GM21723 (cell line): ENCODE measurements at regions not wholly inside any gene's neighbourhood (a gene's known extent, or its start where the extent isn't known, plus 50 kb on each side); places are given as distances from the start of the nearest gene placed in this dataset.
A peak's percentile ranks its signal among the peaks of the same experiment; 100 is the strongest.

ENCODE experiments used
- ATAC-seq: cut with Tn5 transposase; IDR thresholded peaks from one replicate; pipeline ENCODE4 v1.9.1; 2021; ENCODE audit warnings: mild to moderate bottlenecking, moderate library complexity; ENCODE audit not compliant: unreplicated experiment

GRCh38 chr13:108156749-108157148 lies 58.6 kb downstream of the LIG4 start:
- no peak for ATAC-seq

- peak; percentile 66 for ATAC-seq
Observed at GRCh38 chr13:108155185-108156106, 59.9 kb downstream of the LIG4 start.

GRCh38 chr13:108154421-108154858 lies 60.9 kb downstream of the LIG4 start:
- ATAC-seq = no peak

- ATAC-seq = no peak
Observed at GRCh38 chr13:108146642-108147041, 68.7 kb downstream of the LIG4 start.

GRCh38 chr13:108142702-108143436 lies 72.5 kb downstream of the LIG4 start:
- no peak for ATAC-seq

GRCh38 chr13:108137176-108137575 lies 78.2 kb downstream of the LIG4 start:
- no peak for ATAC-seq

- no peak for ATAC-seq
Observed at GRCh38 chr13:108127406-108127805, 87.9 kb downstream of the LIG4 start.

- no peak for ATAC-seq
Observed at GRCh38 chr13:108126056-108126455, 89.3 kb downstream of the LIG4 start.

- ATAC-seq = no peak
Observed at GRCh38 chr13:108121406-108121805, 93.9 kb downstream of the LIG4 start.

GRCh38 chr13:108120856-108121255 lies 94.5 kb downstream of the LIG4 start:
- no peak for ATAC-seq

GRCh38 chr13:108120302-108120701 lies 95.0 kb downstream of the LIG4 start:
- ATAC-seq = no peak

- ATAC-seq = no peak
Observed at GRCh38 chr13:108115738-108116137, 99.6 kb downstream of the LIG4 start.

GRCh38 chr13:108113407-108113806 lies 101.9 kb downstream of the LIG4 start:
- ATAC-seq = no peak

GRCh38 chr13:108104736-108105135 lies 110.6 kb downstream of the LIG4 start:
- no peak for ATAC-seq

GRCh38 chr13:108102771-108103170 lies 112.6 kb downstream of the LIG4 start:
- ATAC-seq = no peak

- no peak for ATAC-seq
Observed at GRCh38 chr13:108096301-108096915, 118.9 kb downstream of the LIG4 start.

GRCh38 chr13:108095036-108095435 lies 120.3 kb downstream of the LIG4 start:
- ATAC-seq = no peak

GRCh38 chr13:108093616-108094015 lies 121.7 kb downstream of the LIG4 start:
- no peak for ATAC-seq

GRCh38 chr13:108087810-108088209 lies 127.5 kb downstream of the LIG4 start:
- ATAC-seq = no peak

GRCh38 chr13:108086678-108087077 lies 128.7 kb downstream of the LIG4 start:
- no peak for ATAC-seq

GRCh38 chr13:108084840-108085239 lies 130.5 kb downstream of the LIG4 start:
- ATAC-seq = no peak
